ENCODE measurements at regions not wholly inside any gene's neighbourhood (a gene's known extent, or its start where the extent isn't known, plus 50 kb on each side); places are given as distances from the start of the nearest gene placed in this dataset.
"Not testable (repeated sequence)": the region's sequence is repeated elsewhere in the genome, so short reads cannot be mapped to it uniquely, and the experiment has no call there.

GRCh38 chr15:31673263-31673662, 346.6 kb downstream of the KLF13 start:
- DNase-seq (ENCODE audit: low spot score), result not testable (repeated sequence)

DNA sequence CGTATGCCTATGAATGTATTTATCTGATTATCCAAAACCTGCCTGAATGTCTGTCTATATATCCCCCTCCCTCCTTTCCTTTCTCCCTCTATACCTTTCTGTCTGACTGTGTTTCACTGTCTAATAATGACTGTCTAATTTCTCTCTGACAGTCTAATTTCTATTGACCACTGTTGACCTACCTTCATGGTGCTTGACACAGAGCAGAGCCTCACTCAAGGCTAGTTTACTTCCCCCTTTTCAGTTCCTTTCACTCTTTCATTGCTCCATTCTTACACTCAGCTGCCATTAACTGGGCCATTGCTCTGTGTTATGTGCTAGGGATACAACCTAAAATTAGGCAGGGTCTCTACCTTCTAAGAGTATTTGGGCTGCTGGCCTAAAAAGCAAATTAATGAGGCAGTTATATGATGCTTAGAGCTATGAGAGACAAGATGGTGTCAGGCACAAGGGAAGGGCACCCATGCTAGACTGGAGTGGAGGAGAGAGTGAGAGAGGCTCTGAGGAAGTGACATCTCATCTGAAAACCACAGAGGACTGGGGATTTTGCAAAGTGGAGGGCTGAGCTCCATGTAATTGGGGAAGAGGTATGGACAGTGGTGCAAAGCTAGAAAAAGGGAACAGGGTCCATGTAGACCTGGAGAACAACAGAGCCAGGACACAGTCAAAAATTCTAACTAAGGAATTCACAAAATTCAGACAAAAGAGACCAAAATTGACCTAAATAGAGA, 348.6 kb upstream of the CHRNA7 start:
- not testable (repeated sequence) for DNase-seq (ENCODE audit: low spot score)

DNA sequence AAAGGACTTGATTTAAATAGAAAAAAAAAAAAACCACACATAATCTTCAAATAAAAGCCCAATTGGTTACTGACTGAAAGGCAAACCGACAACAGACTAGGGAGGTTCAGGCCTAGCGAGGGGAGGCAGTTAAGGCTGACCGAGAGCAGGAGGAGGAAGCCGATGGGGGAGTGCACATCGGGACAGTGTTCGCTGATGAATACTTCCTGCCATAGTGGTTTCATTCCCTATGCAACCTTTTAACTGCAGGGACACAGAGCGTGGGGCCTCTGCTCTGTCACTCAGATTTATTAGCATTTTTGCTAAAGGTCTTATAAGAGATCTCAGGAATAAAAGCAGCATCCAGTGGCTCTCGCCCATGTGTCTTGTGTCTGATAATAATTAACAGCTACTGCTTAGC, 343.2 kb upstream of the CHRNA7 start:
- DNase-seq (ENCODE audit: low spot score), result not testable (repeated sequence)

DNA sequence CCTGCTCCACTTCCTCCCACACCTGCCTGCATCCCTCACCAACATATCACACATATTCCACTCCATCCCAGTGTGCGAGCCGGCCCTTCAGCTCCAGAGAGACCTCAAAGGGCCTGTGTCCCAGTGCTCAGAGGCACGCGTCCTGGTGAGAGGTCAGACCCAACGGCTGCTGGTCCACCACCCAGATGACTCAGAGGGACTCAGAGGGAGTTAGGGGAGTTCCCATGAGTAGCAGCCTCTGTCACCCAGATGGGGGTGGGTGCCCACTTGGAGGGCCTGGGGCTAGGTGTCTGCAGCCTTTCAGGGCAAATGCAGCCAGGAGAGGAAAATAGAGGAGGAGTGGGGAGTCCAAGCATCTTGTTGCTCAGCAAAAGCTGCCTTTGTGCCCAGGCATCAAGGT, 333.8 kb upstream of the CHRNA7 start:
- not testable (repeated sequence) for DNase-seq (ENCODE audit: low spot score)

- not testable (repeated sequence) for DNase-seq (ENCODE audit: low spot score)
Observed at GRCh38 chr15:31705076-31705678, 325.1 kb upstream of the CHRNA7 start.

GRCh38 chr15:31707944-31708702, 322.2 kb upstream of the CHRNA7 start:
- DNase-seq (ENCODE audit: low spot score), result not testable (repeated sequence)

- not testable (repeated sequence) for DNase-seq (ENCODE audit: low spot score)
Observed at GRCh38 chr15:31708703-31709327, 321.5 kb upstream of the CHRNA7 start.

- DNase-seq (ENCODE audit: low spot score), result not testable (repeated sequence)
Observed at GRCh38 chr15:31709479-31709878, 320.8 kb upstream of the CHRNA7 start.

- DNase-seq (ENCODE audit: low spot score), result not testable (repeated sequence)
Observed at GRCh38 chr15:31710806-31711205, 319.5 kb upstream of the CHRNA7 start.

- not testable (repeated sequence) for DNase-seq (ENCODE audit: low spot score)
Observed at GRCh38 chr15:31715208-31715607, 315.1 kb upstream of the CHRNA7 start.

DNA sequence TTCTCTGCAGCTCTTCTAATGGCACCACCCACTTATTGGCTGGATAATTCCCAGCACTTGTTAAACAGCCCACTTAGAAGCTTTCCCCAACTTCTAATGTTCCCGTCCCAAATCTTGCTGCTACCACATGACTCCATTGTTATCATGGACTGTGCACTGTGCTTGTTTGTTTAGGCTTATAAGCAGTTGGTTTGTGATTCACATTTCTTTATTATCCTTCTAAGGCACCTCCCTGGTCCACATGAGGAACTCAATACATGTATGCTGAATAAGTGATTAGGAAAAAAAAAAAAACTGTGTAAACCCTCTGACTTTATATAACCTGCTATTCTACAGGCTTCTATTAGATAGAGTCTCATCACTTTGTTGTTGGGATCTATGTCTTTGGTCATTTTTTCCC, 311.7 kb upstream of the CHRNA7 start:
- not testable (repeated sequence) for DNase-seq (ENCODE audit: low spot score)

GRCh38 chr15:31719396-31720022, 310.8 kb upstream of the CHRNA7 start:
- not testable (repeated sequence) for DNase-seq (ENCODE audit: low spot score)

DNA sequence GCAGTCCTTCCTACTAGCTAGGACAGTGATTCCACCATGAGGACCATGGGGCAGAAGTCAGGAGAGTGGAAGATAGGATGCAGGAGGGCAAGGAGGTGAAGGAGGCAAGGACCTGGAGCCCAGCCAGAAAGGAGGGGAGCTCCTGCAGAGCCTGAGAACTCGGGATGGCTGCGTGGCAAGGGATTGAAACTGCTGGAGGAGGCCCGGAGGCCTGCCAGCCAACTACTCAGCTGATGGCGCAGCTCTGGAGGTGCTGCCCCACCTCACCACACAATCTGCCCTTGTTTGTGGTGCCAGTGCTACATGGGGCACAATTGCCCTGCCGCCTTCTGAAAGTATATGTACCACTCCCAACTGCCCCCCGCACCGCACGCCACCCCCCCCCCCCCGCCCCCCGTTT, 307.3 kb upstream of the CHRNA7 start:
- DNase-seq (ENCODE audit: low spot score), result not testable (repeated sequence)

DNA sequence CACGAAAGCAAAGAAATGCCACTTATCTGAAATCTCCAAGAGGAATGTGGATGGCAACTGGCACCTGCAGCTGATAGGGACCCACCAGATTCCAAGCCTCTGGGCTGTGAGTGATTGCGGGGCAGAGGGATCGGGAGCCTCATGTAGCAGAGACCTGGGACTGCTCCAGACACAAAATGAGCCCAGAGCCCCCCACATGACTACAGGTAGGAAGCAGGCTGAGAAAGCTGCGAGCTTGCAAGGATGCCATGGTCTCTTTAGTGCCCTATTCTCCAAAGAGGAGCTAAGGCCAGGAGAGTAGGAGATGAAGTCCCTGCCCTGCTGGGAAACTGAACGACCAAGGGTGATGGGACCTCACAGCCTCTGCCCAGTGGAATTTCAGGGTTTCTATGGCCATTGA, 305.4 kb upstream of the CHRNA7 start:
- DNase-seq (ENCODE audit: low spot score), result not testable (repeated sequence)

GRCh38 chr15:31725619-31726018, 304.7 kb upstream of the CHRNA7 start:
- not testable (repeated sequence) for DNase-seq (ENCODE audit: low spot score)

- DNase-seq (ENCODE audit: low spot score), result no peak
Observed at GRCh38 chr15:31727612-31728011, 302.7 kb upstream of the CHRNA7 start.

DNA sequence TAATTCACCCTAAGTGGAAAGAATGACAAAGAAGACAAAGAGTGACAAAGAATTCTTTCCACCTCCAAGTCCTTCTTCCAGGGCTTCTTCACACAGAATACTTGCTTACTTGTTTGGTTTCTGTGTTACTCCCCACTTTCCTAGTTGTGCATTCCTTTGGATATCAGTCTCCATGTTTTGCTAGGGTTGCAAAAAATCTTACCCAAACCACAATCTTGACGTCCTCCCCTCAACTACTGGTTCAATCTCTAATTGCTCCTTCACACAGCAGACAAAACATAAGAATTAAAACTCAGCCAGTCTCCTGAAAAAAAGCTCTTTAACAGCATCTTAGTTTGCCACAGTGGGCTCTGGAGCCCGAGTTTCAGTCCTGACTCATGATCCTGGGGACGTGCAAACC, 297.6 kb upstream of the CHRNA7 start:
- DNase-seq (ENCODE audit: low spot score), result no peak

- no peak for DNase-seq (ENCODE audit: low spot score)
Observed at GRCh38 chr15:31733424-31733823, 296.9 kb upstream of the CHRNA7 start.

DNA sequence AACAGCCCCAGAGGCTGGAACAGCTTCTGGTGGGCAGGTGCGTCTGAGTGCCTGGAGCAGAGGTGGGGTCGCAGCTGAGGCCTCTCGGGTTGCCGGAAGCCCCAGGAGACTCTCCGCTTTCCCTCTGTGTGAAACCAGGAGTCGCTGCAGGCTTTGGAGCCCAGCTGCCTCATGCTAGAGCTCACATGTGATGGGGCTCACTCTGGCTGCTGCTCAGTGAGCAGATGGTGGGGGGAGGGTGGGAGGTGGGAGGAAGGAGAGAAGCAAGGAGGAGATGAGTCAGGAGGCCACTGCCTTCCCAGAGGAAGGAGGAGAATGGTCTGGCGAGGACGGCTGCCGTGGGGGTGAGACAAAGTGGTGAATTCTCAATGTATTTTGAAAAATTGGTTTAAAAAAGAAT, 290.1 kb upstream of the CHRNA7 start:
- no peak for DNase-seq (ENCODE audit: low spot score)

GRCh38 chr15:31745841-31746240, 284.5 kb upstream of the CHRNA7 start:
- DNase-seq (ENCODE audit: low spot score), result no peak

DNA sequence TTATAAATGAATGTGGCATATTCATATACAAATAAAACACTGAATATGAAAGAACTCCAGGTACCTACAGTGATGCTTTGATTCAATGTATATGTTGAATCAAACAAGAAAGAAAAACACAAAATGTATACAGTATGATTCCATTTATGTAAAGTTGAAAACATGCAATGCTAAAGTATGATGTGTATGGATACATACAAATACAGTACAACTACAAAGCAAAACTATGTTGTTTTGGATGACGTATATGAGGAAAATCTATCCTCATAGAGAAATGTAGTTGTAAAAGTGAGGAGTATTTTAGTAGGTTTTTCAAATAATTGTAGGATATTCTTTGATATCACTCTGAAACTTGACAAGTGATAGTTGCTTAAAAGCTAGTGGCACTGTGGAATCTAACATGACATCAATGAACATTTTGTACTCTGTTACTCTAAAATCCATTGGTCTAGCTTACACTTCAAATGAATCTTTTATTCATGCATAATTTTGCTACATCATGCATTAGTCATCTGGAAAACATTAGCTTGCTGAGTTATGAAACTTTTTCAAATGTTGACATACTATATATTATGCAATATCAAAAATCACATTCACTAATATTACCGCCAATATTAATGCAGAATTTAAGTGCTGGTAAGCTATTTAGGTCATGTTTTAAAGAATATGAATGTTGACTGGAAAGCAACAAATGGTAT, 278.1 kb upstream of the CHRNA7 start:
- no peak for DNase-seq (ENCODE audit: low spot score)

Data from hematopoietic multipotent progenitor cell treated with erythropoietin and hydrocortisone succinate and interleukin-3 and kit ligand, for 15 days (in vitro differentiated cells).